Activated CD4-positive, alpha-beta T cell treated with anti-CD3 and anti-CD28 coated beads for 4 hours (primary cell): ENCODE measurements at regions not wholly inside any gene's neighbourhood (a gene's known extent, or its start where the extent isn't known, plus 50 kb on each side); places are given as distances from the start of the nearest gene placed in this dataset.

ENCODE experiments used
- DNase-seq, 2 donors: peaks; one replicate each; pipeline ENCODE4 v3.0.0-alpha.2; 2020

DNA sequence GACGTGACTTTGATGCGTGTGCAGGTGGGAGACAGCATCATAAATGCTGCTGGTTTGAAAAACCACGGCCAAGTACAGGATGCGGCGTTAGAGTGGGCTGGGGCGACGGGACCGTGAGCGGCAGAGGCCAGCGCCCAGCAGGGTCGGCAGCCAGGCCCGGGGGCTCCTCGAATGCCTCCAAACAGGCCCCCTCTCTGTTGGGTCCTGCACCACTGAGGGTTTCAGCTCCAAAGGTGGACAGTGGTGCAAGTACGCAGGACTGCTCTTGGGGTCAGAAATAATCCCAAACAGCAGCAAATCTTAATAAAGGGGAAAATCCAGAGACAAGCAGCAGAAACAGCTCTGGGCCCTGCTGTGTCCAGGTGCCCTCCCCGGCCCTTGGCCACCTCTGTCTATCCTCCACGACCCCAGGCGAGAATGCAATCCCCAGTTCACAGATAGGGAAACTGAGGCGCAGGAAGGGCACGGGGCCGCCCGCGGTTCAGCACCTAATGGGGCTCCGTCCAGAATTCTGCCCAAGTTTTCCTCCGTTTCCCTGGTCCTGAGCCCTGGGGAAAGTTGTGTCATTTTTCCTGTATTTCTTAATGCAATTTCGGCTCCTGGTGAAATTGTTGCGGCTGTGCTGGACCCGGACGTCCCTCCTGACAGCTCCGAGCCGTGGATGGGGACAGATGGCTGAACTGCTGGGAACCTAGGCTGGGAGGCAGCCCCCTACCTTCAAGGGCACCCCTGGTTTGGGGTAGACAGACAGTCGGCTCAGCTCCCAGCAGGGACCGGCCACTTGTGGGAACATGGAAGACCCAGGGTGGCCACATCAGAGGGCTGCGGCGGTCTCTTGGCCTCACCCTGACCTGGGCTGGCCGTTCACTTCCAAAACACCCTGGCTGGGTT is 97.4 kb downstream of the FOXL3 start:
- DNase-seq = no peak

DNA sequence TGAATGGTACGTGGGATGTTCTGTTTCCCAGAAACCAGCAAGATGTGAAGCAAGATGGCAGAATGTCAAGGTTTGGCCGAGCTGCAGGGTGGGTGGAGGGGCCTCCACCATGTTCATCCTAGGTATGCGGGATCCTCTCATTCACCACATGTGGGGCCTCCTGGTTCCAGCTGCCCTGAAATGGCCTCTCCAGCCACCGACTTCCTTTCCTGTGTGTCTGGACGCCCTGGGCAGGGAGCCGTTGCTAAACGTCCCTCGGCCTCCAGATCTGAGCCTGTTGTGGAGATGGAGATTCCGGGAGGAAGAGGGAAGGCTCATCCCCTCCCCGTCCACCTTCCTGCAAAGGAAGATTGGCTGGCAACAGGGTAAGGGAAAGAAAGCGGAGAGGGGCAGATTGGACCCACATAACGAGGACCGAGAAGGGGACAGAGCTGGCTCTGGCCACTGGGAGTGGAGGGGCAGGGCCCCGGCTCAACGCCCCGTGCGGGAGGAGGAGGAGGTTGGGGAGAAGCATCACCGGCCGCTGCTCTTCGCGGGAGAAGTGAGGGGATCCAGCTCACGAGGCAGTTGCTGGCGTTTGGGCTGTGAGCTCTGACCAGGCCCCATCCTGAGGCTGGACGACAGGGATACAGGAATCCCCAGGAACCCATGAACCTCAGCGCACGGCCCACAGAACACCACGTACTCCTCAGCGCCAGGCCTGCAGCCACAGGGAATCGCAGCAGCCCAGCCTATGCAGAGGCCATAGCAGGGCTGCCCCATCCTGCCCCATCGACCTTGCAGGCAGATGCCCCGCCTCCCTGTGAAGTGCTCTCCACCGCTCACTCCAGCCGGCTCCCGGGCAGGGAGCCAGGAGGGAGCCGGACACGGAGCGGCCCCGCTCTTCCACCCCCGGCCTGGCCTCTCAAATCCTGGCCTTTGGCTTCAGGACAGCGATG is 98.3 kb downstream of the FOXL3 start:
- DNase-seq = no peak

DNA sequence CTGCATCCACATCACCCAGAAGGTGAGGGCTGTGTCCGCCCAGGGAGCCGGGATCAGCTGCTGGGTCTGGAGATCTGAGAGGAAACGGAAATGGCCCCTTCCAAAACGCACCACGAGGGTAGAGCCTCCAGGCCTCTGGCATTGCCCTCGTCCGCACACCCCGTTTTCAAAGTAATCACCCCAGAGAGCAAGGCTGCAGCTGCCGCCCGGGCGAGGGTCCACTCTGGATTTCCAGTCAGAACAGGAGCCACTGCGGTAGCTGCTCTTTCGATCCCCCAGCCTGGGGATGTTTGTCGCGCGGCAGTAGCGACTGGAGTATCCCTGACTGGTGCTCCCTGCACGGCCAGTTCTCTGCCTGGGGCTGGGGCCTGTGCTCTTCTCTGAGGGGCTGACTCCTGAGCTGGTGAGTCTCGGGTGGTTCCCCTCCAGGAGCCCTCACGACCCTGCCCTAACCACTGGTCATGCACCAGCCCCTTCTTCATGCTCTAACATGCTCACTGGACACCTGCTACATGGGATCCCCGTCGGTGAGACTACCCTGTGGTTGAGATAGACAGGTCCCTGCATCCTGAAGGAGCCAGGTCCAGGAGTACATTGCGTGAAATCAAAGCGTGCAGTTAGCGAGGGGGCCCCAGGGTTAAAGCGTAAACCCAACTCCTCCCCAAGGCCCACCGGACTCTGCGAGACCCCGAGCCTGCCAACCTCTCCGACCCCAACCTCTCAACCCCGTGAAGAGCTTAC is 99.2 kb downstream of the FOXL3 start:
- no peak for DNase-seq

DNA sequence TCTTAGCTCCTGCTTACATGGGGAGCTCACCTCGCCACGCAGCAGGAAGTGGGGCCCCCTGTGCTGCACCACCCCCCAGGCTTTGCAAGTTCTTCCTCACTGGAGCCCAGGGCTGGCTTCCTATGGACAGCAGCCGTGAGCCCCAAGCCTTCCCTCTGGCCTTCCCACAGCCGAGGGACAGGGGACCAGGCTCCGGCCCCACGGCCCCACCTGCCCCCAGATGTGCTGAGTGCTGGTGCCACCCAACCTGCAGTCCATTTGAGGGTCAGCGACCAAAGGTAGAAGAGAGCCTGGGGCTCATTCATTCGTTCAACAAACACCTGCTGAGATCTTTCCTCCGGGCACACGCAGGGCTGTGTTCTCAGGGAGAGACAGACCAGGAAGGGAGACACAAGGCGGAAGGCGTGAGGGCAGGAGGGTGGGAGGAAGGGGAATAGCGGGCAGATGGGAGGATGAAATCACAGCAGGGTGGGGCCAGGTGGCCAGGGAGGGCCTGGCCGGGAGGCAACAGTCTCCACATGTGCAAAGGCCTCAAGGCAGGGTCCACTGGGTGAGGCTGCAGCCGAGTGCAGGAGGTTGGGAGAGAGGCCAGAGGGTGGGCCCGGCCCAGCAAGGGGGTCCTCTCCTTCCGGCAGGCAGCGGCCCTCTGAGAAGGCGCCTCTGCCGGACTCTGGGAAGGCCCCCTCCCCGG is 100.1 kb downstream of the FOXL3 start:
- DNase-seq = no peak

DNA sequence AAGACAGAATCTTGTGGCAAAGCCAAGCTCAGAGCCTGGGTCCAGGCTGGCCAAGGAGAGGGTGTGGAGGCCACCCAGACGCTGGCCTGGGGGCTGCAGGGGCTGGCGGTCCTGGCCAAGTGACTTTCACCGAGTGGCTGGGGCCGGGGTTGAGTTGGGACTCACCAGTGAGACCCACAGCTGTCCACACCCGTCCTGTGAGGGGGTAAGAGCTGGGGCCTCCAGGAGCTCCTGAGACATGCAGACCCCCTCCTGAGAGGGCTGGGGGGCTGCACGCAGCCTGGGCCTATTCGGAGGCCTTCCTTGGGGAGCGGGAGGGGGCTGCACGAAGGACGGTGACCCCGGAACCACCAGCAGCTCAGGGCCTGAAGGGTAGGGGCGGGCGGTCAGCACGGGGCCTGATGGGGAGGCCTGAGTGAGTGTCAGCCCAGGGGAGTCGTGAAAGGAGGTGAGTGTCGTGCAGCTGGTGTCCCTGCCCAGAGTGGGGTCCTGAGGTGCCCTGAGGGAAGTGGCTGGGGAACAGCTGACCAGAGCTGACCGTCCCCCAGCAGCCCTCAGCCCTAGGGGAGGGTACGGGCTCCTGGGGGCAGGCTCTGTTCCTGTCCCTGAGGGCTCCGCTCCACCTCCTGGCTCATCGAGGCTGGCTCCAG is 100.9 kb downstream of the FOXL3 start:
- no peak for DNase-seq

DNA sequence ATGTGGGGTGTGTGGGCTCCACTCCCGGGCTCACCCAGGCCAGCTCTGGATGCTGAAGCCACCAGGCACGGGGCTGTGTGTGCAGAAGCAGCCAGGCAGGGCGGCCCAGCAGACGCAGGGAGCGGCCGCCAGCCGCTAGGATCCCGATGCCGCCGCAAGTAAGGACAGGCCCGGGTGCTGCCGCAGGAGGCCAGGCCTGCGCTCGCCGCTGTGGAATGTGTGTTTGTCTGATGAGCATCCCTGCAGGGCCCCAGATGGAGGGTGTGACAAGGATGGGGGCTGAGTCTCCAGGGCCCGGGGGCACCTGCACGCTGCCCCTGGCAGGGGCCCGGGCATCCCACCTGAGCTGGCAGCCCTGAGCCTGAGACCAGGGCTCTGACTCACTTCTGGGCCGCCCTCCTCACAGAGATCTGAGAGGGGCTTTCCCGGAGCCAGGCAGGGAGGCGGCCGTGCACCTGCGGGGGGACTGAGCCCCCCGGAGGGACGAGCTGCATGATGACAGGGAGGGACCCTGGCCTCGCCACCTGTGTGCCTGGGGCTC is 101.5 kb downstream of the FOXL3 start:
- DNase-seq = no peak

DNA sequence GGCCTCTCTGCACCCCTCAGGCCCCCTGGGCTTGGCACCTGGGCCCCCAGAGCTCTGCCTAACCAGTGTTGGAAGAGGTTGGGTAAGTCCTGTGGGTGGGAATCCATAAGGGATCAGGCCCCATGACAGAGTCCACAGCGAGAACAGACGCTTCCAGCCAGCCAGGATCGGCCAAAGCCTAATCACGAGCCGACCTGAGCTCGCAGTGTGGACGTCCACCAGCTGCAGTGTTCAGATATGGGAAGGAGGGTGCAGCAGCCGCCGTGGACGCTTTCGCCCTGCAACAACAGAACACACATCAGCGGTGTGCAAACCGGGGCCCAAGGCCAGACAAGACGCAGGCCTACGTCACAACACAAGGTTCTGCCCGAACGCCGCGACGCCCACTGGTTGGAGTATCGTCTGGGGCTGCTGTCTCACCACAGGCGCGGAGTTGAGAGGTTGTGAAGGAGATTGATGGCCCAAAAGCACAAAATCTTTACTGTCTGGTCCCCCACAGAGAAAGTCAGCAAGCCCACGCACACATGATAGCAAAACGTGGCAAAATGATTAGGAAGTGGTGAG is 102.1 kb downstream of the FOXL3 start:
- DNase-seq = no peak

DNA sequence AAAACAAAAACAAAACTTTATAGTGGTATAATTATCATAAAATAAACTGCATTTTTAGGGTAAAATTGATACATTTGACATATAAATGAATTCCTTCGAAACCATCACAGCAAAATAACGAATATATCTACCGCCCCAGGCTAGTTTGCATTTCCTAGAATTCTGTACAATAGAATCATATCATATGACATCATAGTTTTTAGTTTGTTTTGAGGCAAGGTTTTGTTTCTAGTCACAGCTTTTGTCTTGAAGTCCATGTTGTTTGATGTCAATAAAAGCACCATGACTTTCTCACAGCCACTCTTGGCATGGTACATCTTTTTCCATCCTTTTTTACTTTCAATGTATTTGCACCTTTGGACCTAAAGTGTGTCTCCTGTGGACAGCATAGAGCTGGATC is 102.9 kb downstream of the FOXL3 start:
- no peak for DNase-seq

DNA sequence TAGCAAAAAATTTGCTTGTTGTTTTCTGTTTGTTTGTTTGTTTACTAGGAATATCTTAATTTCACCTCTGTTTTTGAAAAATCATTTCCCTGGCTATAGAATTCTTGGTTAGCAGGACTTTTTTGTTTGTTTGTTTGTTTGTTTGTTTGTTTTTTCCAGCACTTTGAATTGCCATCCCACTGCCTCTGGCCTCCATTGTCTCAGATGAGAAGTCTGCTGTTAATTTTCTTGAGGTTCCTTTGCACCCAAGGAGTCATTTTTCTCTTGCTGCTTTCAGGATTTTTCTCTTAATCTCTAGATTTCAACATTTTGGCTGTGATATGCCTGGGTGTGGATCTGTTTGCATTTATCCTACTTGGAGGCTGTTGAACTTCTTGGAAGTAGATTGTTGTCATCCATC is 105.7 kb downstream of the FOXL3 start:
- no peak for DNase-seq

DNA sequence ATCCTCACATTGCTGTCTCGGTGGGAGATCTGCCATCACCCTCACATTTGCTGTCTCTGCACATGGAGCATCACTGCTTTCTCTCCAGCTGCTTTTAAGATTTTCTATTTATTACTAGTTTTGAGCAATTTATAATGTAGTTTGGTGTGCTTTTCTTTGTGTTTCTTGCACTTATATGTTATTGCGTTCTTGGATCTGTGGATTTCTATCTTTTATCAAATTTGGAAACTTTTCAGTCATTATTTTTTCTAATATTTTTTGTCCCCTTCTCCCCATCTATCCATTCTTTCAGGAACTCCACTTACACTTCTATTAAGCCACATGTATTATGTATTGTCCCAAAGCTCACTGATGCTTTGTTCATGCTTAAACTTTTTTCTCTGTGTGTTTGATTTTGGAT is 108.9 kb downstream of the FOXL3 start:
- no peak for DNase-seq

DNA sequence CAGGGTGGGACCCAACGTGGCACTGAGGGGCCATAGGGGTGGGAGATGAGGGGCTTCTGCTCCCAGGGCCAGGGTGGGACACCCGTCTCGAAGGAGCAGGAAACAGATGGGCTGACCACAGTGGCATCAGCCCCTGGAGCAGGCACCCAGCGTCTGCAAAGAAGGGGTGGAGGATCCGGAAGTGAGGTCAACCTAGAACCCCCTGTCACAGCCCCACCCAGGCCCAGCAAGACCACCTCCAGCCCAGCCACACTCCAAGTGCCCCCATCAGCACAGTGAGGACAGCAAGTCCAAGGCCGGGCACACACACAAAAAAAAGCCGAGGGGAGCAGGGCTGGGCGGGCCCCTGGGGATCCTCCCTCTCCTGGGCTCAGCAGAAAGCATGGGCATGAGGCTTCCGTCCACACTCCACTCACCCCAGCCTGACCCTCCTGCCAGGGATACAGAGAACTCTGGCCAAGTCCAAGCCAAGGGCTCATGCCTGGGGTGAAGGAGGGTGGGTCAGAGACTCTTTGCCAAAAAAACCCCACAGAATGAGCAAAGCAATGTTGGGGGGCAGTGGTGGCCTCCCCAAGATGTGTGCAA is 111.0 kb downstream of the FOXL3 start:
- no peak for DNase-seq

DNA sequence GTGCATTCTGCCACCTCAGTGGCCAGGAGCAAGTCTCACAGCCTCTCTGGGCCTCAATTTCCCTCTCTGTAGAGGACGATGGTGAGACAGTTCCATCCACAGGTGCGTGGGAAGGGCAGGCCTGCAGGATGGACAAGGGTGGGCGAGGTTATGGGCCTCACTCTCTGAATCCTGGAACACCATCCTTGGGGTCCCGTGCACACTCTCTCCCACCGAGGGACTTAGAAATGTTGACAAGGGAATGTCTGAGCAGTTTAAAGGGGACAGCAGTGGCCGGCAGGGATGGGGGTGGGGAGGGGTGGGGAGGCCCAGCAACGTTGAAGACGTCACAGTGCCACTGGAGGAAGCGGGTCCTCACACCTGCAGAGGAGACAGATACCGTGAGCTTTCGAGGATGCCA is 111.5 kb downstream of the FOXL3 start:
- no peak for DNase-seq

DNA sequence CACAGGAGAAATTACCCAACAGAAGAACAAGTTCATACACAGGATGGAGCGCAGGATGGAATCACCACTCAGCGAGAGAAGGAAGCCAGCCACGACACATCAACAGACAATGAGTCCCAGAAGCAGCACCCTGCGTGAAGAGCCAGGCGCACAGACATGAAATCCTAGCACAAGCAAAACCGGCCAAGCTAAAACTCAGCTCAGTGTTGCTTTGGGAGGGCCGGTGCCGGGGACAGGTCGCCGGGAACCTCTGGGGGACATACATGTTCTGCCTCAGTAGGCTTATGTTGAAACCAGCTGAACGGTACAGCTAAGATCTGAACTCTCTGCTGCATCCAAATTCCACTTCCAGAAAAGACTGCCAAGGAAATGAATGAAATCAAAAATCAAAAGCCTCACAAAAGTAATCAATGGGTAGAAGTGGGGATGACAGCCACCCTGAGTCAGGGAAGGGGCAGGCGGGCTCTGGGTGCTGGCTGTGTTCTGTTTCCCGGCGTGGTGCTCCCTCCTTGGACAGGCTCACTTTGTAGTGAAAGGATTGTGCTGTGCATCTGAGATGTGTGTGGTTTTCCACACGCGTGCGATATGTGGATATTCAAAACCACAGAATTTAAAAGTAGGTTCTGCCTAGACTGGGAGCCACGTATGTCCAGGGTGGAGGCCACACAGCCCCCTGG is 114.7 kb downstream of the PDGFA start:
- DNase-seq = no peak

DNA sequence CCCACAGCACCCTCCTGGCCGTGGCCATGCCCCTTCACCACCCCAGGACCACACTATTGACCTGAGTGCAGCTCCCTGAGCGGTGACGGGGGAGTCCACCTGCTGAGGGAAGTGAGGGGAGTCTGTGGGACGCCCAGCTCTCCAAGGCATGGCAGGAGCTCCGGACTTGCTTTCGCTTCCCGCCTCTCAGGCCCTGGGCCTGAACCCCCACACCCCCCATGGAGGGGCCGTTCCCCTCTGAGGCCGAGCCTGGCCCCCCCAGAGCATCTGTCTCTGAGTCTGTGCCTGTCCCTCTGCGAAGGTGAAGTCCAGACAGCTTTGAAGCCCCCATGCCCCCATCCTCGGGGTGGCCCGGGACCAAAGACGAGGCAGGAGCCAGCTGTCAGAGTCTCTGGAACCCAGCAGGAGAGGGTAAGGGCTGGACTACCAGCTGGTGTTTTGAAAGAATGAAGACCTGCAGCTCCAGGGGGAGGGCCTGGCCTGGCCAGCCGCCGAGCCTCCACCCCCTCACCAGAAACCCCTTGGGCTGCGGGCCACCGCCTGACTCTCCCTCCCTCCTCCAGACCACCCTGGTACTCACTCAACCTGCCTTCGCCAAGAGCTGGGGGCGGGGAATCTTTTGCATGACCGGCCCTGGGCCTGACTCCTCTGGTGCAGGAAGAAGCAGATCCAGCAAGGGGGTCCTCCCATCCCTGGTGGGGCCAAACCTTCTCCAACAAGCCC is 114.0 kb downstream of the PDGFA start:
- DNase-seq = no peak

DNA sequence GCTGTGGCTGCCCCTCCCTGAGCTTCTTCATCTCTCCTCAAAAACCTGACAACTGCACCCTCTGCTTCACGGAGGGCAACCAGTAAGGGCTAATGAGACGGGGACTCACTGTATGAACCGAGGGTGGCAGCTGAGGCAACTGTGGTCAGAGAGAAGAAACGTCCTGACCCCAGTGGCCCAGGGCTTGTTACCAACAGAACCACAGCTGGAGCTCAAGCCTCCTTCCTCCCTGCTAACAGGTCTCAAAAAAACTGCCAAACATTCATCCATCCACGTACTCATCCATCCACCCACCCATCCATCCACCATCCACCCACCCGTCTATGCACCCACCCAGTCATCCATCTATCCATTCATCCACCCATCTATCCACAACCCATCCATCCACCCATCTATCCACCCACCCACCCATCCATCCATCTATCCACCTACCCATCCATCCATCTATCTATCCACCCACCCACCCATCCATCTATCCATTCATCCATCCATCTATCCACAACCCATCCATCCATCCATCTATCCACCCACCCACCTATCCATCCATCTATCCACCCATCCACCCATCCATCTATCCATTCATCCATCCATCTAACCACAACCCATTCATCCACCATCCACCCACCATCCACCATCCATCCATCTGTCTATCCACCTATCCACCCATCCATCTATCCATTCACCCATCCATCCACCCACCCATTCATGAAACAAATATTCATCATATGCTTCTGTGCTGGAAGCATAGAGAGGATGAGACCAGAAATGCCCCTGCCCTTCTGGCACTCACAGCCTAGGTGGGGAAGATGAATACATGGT is 111.7 kb downstream of the PDGFA start:
- DNase-seq = no peak

DNA sequence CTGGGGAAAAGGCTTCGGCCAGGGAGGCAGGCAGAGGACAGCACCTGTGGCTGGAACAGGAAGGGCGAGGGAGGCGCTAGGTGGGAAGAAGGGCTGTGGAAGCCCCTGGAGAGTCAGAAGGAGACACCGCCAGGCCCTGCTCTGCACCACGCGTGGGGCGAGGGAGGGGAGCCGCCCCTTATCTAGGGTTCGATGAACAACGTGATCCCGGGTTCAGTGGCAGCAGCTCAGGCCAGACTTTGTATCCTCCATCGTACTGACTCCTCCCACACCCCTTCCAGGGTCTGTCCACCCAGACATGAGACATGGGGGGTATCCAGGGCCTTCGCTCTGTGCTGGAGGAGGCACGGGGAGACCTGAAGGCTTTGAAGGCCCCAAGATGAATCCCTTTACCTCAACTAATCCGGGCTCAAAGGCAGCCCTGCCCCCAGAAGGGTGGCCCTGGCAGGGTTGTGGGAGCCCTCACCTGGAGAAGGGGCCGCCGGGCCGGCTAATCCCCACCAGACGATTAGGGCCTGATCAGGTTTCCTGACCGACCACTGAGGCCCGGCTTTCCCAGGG is 110.8 kb downstream of the PDGFA start:
- no peak for DNase-seq

DNA sequence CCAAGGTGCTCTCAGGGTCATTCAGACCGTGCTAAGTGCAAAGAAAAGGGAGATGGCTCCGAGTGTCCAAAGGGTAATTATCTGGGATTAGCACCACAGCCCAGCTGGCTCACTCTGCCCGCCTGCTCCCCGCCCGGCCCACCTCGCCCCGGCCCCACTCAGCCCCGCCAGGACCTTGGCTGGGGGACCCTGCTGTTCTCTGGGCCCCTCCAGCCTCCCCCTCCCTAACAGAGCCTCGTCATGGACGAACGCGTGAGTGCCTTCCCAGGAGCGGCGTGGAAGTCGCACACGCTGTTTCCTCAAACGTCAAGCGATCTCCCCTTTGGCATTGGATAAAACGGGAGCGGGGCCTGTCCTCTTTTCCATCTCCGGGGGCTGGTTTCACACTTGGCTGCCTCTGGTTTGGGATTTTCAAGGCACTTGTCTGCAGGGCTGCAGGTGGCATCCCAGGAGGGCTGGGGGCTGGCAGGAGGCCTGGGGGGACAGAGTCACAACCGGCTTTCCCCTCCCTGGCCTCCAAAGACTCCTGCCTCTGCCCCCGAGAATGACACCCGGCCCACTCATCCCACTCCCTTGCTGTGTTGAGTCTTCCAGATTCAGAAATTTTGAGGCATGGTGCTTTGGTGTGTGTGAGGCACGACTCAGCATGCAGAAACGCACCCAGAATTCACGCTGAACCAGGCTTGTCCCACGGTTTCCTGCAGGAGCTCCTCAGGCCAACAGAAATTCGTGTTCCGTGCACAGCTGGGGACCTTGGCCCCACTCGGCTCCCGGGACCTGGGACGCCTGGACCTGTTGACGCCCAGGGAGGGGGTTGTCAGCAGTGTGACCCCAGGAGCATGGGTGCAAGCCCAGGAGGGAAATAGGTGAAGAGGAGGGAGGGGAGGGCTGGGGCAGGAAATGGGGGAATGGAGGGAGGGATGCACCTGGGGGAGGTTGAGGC is 110.0 kb downstream of the PDGFA start:
- DNase-seq = no peak
